Upper lobe of left lung (tissue), 4 donors: ENCODE measurements at regions not wholly inside any gene's neighbourhood (a gene's known extent, or its start where the extent isn't known, plus 50 kb on each side); places are given as distances from the start of the nearest gene placed in this dataset.

ENCODE experiments used
- CTCF ChIP-seq, 6 experiments: fragments of 450-650 bp in 4 of 6; fragments of 200-600 bp in 2 of 6; sonication (generic) in 2 of 6; IDR thresholded peaks; one replicate each; pipeline ENCODE4 v1.5.1; 2016 to 2019; ENCODE audit warnings: antibody characterized with exemption in 6 of 6
- EP300 ChIP-seq, 4 donors: sonication (generic); formaldehyde crosslinking; IDR thresholded peaks; one replicate each; pipeline ENCODE4 v1.5.1; 2017; ENCODE audit warnings: antibody characterized with exemption in 4 of 4, control low read depth in 2 of 4
- POLR2A ChIP-seq, 4 donors: fragments of 450-650 bp; IDR thresholded peaks; one replicate each; pipeline ENCODE4 v1.5.1; 2016 to 2017; ENCODE audit warnings: antibody characterized with exemption in 4 of 4, mild to moderate bottlenecking in 2 of 4
- POLR2AphosphoS5 ChIP-seq, 2 donors: sonication (generic); formaldehyde crosslinking; IDR thresholded peaks; one replicate each; pipeline ENCODE4 v1.5.1; 2017; ENCODE audit warnings: antibody characterized with exemption in 2 of 2

GRCh38 chr1:98351561-98351960 lies 310.0 kb upstream of the SNX7 start:
- TF ChIP-seq POLR2A (IDR thresholded peaks at IDR 0.05) (no peak), EP300 (IDR thresholded peaks at IDR 0.05) (no peak), CTCF (IDR thresholded peaks at IDR 0.05) (no peak), POLR2AphosphoS5 (IDR thresholded peaks at IDR 0.05) (no peak)
